ENCODE measurements at regions not wholly inside any gene's neighbourhood (a gene's known extent, or its start where the extent isn't known, plus 50 kb on each side); places are given as distances from the start of the nearest gene placed in this dataset.

DNA sequence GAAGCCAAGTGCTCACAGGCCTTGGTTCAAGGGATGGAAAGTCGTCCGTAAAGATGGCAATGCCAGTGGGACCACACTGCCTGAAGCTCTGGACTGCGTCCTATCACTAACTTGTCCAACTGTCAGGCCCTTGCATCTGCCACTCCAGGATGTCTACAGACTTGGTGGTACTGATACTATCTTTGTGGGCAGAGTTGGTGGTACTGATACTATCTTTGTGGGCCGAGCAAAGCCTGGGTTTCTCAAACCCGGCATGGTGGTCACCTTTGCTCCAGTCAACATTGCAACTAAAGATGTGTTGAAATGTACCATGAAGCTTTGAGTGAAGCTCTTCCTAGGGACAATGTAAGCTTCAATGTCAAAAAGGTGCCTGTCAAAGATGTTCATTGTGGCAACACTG, 128.4 kb upstream of the SEL1L start:
- H3K4me3 ChIP-seq, result no peak overlapping the region
- no peaks in the 10 kb centered on the region for H3K27me3 ChIP-seq
- H3K36me3 ChIP-seq, result no peaks in the 10 kb centered on the region
- H3K27ac ChIP-seq, result no peak overlapping the region
- no peak for TF ChIP-seq POLR2A (IDR thresholded peaks at IDR 0.05)
- TF ChIP-seq, protein P1, sequence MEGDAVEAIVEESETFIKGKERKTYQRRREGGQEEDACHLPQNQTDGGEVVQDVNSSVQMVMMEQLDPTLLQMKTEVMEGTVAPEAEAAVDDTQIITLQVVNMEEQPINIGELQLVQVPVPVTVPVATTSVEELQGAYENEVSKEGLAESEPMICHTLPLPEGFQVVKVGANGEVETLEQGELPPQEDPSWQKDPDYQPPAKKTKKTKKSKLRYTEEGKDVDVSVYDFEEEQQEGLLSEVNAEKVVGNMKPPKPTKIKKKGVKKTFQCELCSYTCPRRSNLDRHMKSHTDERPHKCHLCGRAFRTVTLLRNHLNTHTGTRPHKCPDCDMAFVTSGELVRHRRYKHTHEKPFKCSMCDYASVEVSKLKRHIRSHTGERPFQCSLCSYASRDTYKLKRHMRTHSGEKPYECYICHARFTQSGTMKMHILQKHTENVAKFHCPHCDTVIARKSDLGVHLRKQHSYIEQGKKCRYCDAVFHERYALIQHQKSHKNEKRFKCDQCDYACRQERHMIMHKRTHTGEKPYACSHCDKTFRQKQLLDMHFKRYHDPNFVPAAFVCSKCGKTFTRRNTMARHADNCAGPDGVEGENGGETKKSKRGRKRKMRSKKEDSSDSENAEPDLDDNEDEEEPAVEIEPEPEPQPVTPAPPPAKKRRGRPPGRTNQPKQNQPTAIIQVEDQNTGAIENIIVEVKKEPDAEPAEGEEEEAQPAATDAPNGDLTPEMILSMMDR (IDR thresholded peaks at IDR 0.05), result no peak
- TF ChIP-seq EP300 (IDR thresholded peaks at IDR 0.05), result no peak
- H3K9me3 ChIP-seq, result no peaks in the 10 kb centered on the region
- WGBS, 3 donors, result 73 to 82% (median 75%) methylated on average over 5 of the region's 5 CpGs
- H3K4me1 ChIP-seq (ENCODE audit: insufficient read depth), result no peaks in the 10 kb centered on the region
- intact Hi-C loops (cut with DNase I), result no loop called here
- DNase-seq, result no peak

DNA sequence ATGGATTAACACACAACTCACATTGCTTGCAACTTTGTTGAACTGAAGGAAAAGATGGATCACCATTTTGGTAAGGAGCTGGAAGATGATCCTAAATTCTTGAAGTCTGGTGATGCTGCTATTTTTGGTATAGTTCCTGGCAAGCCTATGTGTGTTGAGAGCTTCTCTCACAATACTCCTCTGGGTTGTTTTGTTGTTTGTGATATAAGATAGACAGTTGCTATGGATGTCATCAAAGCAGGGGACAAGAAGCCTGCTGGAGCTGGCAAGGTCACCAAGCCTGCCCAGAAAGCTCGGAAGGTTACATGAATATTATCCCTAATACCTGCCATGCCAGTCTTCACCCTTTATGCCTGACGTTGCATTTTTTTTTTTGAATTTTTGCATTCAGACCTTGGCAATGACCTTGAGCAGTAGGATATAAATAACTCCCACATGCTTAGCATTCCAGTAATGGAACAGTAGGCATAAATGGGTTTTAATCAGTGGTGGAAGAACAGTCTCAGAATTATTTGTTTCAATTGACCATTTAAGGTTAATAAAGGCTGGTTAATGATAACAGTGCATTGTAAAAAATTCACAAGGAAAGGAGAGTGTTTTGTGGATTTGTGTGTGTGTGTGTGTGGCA, 129.0 kb upstream of the SEL1L start:
- Histone ChIP-seq H3K27ac (no peak overlapping the region), H3K4me3 (no peak overlapping the region), H3K36me3 (no peaks in the 10 kb centered on the region), H3K4me1 (ENCODE audit: insufficient read depth) (no peaks in the 10 kb centered on the region), H3K27me3 (no peaks in the 10 kb centered on the region), H3K9me3 (no peaks in the 10 kb centered on the region)
- 35 to 50% (median 48%) methylated on average over 2 of the region's 2 CpGs for whole genome bisulfite sequencing, 3 donors
- intact Hi-C loops (cut with DNase I), result no loop called here
- TF ChIP-seq, protein P1 (IDR thresholded peaks at IDR 0.05), result no peak
- no peak for TF ChIP-seq POLR2A (IDR thresholded peaks at IDR 0.05)
- no peak for TF ChIP-seq EP300 (IDR thresholded peaks at IDR 0.05)
- no peak for DNase-seq

DNA sequence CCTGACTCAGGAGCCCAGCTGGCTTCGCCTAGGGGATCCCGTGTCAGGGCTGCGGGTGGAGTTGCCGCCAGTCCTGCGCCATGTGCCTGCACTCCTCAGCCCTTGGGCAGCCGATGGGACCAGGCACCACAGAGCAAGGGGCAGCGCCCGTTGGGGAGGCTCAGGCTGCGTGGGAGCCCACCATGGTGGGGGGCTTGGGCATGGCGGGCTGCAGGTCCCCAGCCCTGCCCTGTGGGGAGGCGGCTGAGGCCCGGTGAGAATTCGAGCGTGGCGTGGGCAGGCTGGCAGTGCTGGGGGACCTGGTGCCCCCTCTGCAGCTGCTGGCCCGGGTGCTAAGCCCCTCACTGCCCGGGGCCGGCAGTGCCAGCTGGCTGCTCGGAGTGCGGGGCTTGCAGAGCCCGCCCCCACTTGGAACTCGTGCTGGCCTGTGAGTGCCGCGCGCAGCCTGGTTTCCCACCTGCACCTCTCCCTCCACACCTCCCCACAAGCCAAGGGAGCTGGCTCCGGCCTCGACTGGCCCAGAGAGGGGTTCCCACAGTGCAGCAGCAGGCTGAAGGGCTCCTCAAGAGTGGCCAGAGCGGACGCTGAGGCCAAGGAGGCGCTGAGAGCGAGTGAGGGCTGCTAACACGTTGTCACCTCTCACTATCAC, 135.1 kb upstream of the SEL1L start:
- Histone ChIP-seq H3K4me1 (ENCODE audit: insufficient read depth) (no peaks in the 10 kb centered on the region), H3K4me3 (no peak overlapping the region), H3K27ac (no peak overlapping the region), H3K27me3 (no peaks in the 10 kb centered on the region), H3K9me3 (peaks cover 0 to 4% of the 10 kb centered on the region in 2 donors), H3K36me3 (no peaks in the 10 kb centered on the region)
- 90 to 93% (median 92%) methylated on average over 30 to 32 of the region's 32 CpGs for WGBS, 3 donors
- TF ChIP-seq POLR2A (IDR thresholded peaks at IDR 0.05) (no peak), EP300 (IDR thresholded peaks at IDR 0.05) (no peak)
- TF ChIP-seq, protein P1 (IDR thresholded peaks at IDR 0.05), result no peak
- intact Hi-C loops (cut with DNase I), result no loop called here
- no peak for DNase-seq

DNA sequence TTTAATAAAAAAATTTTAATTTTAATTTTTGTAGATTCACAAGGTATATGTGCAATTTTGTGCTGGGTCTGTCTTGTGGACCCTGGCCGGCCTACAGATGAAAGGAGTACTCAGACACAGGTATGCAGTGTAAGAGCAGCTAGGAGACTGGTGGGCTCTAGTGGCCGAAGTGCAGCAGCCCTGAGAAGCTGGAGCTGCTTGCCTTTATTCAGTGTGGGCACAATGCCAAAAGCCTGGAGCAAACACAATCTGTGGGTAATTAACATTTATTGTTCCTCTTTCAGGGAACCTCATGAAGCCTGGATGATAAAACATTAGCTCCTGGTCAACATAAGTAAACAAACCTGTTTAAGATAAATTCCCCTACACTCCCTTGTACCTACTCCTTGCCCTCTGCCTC, 135.7 kb upstream of the SEL1L start:
- H3K9me3 ChIP-seq, result peaks cover 0 to 4% of the 10 kb centered on the region in 2 donors
- H3K27ac ChIP-seq, result no peak overlapping the region
- intact Hi-C loops (cut with DNase I), result no loop called here
- 94 to 97% (median 94%) methylated on average over 2 of the region's 2 CpGs for WGBS, 3 donors
- no peak for DNase-seq
- H3K27me3 ChIP-seq, result no peaks in the 10 kb centered on the region
- TF ChIP-seq EP300 (IDR thresholded peaks at IDR 0.05), result no peak
- TF ChIP-seq, protein P1 (IDR thresholded peaks at IDR 0.05), result no peak
- TF ChIP-seq POLR2A (IDR thresholded peaks at IDR 0.05), result no peak
- H3K4me1 ChIP-seq (ENCODE audit: insufficient read depth), result no peaks in the 10 kb centered on the region
- no peak overlapping the region for H3K4me3 ChIP-seq
- no peaks in the 10 kb centered on the region for H3K36me3 ChIP-seq

All from ovary (tissue), 7 donors.